ENCODE measurements at regions not wholly inside any gene's neighbourhood (a gene's known extent, or its start where the extent isn't known, plus 50 kb on each side); places are given as distances from the start of the nearest gene placed in this dataset.

DNA sequence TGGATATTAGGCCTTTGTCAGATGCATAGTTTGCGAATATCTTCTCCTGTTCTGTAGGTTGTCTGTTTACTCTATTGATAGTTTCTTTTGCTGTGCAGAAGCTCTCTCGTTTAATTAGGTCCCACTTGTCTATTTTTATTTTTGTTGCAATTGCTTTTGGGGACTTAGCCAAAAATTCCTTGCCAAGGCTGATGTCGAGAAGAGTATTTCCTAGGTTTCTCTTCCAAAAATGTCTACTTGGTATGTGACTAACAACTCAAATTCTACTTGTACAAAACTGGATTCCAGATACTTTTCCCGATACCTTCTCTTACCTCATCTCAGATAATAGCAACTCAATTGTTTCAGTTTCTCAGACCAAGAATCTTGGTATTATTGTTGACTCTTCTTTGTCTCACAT lies 142.4 kb upstream of the GLRA2 start:
- CTCF ChIA-PET: no interaction called here
- TF ChIP-seq SP1 (IDR thresholded peaks at IDR 0.05) (no peak), NFRKB (IDR thresholded peaks at IDR 0.05) (no peak), TARDBP (IDR thresholded peaks at IDR 0.05) (no peak), FOXA1 (IDR thresholded peaks at IDR 0.05) (no peak), LEF1 (IDR thresholded peaks at IDR 0.05; ENCODE audit: borderline replicate concordance) (no peak), CTBP1 (IDR thresholded peaks at IDR 0.05; ENCODE audit: borderline replicate concordance) (no peak), ARNT (IDR thresholded peaks at IDR 0.05) (no peak), BHLHE40 (IDR thresholded peaks at IDR 0.05; ENCODE audit: borderline replicate concordance) (no peak)
- no peak for DNase-seq (ENCODE audit: extremely low spot score)
- POLR2A ChIA-PET: no interaction called here

DNA sequence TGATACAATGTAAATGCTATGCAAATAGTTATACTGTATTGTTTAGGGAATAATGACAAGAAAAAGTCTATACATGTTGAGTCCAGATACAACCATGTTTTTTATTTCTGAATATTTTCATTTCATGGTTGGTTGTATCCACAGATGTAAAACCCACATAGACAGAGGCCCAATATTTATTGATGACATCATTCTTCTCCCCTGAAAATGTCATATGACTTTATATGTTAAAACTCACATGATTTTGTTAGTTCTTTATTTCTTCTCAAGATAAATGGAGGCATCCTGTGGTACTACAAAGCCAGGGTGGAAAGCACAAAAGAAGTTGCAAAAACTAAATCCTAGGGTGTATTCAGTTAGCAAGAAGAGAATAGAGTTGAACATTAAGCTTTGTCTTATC lies 149.3 kb upstream of the GLRA2 start:
- DNase-seq (ENCODE audit: extremely low spot score): no peak
- POLR2A ChIA-PET: no interaction called here
- CTCF ChIA-PET: no interaction called here
- TF ChIP-seq TARDBP (IDR thresholded peaks at IDR 0.05) (no peak), ZNF384 (IDR thresholded peaks at IDR 0.05) (no peak)

- TF ChIP-seq L3MBTL2 (conservative IDR thresholded peaks at IDR 0.05): no peak
- no peak for TF ChIP-seq SUZ12 (IDR thresholded peaks at IDR 0.05)
- no peak for TF ChIP-seq FOXM1 (IDR thresholded peaks at IDR 0.05; ENCODE audit: borderline replicate concordance)
- no peak for TF ChIP-seq ELF4 (IDR thresholded peaks at IDR 0.05)
- no peak for TF ChIP-seq CTBP1 (IDR thresholded peaks at IDR 0.05; ENCODE audit: borderline replicate concordance)
- no peak for TF ChIP-seq FOXA1 (IDR thresholded peaks at IDR 0.05)
- no peak for DNase-seq (ENCODE audit: extremely low spot score)
- ChIA-PET CTCF (no interaction called here), POLR2A (no interaction called here)
Observed at GRCh38 chrX:14377427-14377826, 151.9 kb upstream of the GLRA2 start.

- DNase-seq (ENCODE audit: extremely low spot score): no peak
- TF ChIP-seq L3MBTL2 (conservative IDR thresholded peaks at IDR 0.05) (no peak), SP1 (IDR thresholded peaks at IDR 0.05) (no peak), ZNF384 (IDR thresholded peaks at IDR 0.05) (no peak), FOXA1 (IDR thresholded peaks at IDR 0.05) (no peak)
- ChIA-PET CTCF (no interaction called here), POLR2A (no interaction called here)
Observed at GRCh38 chrX:14363728-14364127, 165.6 kb upstream of the GLRA2 start.

DNA sequence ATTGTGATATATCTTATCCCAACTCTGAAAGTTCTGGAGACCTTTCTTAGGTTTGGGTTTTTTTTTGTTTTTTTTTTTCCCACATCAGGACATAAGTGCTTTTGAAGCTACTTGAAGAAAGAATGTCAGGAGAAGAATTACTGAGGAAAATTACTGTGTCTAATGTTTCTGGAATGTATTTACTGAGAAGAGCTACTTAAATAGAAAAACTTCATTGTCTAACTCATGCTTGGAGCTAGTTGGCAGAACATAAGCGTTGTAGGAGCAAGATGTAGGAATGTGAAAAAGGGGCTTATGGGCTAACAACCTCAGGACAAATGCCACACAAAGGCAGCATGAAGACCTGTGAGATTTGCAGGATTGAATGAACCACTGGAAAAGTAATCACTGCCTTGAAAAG lies 166.6 kb upstream of the GLRA2 start:
- ChIA-PET POLR2A (no interaction called here), CTCF (no interaction called here)
- no peak for TF ChIP-seq NFRKB (IDR thresholded peaks at IDR 0.05)
- TF ChIP-seq FOXK2 (IDR thresholded peaks at IDR 0.05): no peak
- TF ChIP-seq BHLHE40 (IDR thresholded peaks at IDR 0.05; ENCODE audit: borderline replicate concordance): no peak
- no peak for TF ChIP-seq TARDBP (IDR thresholded peaks at IDR 0.05)
- no peak for TF ChIP-seq L3MBTL2 (conservative IDR thresholded peaks at IDR 0.05)
- TF ChIP-seq CTBP1 (IDR thresholded peaks at IDR 0.05; ENCODE audit: borderline replicate concordance): no peak
- TF ChIP-seq, protein P1, sequence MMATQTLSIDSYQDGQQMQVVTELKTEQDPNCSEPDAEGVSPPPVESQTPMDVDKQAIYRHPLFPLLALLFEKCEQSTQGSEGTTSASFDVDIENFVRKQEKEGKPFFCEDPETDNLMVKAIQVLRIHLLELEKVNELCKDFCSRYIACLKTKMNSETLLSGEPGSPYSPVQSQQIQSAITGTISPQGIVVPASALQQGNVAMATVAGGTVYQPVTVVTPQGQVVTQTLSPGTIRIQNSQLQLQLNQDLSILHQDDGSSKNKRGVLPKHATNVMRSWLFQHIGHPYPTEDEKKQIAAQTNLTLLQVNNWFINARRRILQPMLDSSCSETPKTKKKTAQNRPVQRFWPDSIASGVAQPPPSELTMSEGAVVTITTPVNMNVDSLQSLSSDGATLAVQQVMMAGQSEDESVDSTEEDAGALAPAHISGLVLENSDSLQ (IDR thresholded peaks at IDR 0.05): no peak
- TF ChIP-seq FOXA1 (IDR thresholded peaks at IDR 0.05): no peak
- no peak for TF ChIP-seq SUZ12 (IDR thresholded peaks at IDR 0.05)
- DNase-seq (ENCODE audit: extremely low spot score): no peak

- ChIA-PET CTCF (no interaction called here), POLR2A (no interaction called here)
- no peak for DNase-seq (ENCODE audit: extremely low spot score)
- TF ChIP-seq FOXA1 (IDR thresholded peaks at IDR 0.05): no peak
- no peak for TF ChIP-seq ARNT (IDR thresholded peaks at IDR 0.05)
- no peak for TF ChIP-seq ELF4 (IDR thresholded peaks at IDR 0.05)
Observed at GRCh38 chrX:14361435-14361834, 167.9 kb upstream of the GLRA2 start.

DNA sequence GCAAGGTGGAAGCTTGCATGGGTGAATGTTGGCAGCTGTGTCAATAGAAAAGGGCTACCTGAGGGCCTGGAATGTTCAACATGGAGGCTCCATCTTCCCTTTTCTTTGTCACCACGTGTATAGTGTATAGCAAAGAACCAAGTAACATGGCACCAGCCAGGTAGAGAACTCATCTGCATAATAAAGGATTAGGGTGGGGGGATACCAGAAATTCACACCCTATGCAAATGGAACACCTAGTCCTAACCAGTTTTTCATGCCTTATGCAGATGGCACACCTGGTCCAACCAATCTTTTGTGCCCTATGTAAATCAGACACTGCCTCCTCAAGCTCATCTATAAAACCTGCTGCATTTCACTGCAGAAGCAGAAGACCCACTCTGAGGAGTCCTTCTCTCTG lies 169.6 kb upstream of the GLRA2 start:
- TF ChIP-seq FOXK2 (IDR thresholded peaks at IDR 0.05) (no peak), L3MBTL2 (conservative IDR thresholded peaks at IDR 0.05) (no peak), HDGF (IDR thresholded peaks at IDR 0.05; ENCODE audit: borderline replicate concordance) (no peak), NFRKB (IDR thresholded peaks at IDR 0.05) (no peak), ELF4 (IDR thresholded peaks at IDR 0.05) (no peak), ZNF384 (IDR thresholded peaks at IDR 0.05) (no peak), FOXM1 (IDR thresholded peaks at IDR 0.05; ENCODE audit: borderline replicate concordance) (no peak), BHLHE40 (IDR thresholded peaks at IDR 0.05; ENCODE audit: borderline replicate concordance) (no peak), SP1 (IDR thresholded peaks at IDR 0.05) (no peak), LEF1 (IDR thresholded peaks at IDR 0.05; ENCODE audit: borderline replicate concordance) (no peak)
- CTCF ChIA-PET: no interaction called here
- no peak for DNase-seq (ENCODE audit: extremely low spot score)
- POLR2A ChIA-PET: no interaction called here

GRCh38 chrX:14359316-14359715 lies 170.0 kb upstream of the GLRA2 start:
- ChIA-PET POLR2A (no interaction called here), CTCF (no interaction called here)
- no peak for DNase-seq (ENCODE audit: extremely low spot score)
- TF ChIP-seq SUZ12 (IDR thresholded peaks at IDR 0.05) (no peak), ARNT (IDR thresholded peaks at IDR 0.05) (no peak), HDGF (IDR thresholded peaks at IDR 0.05; ENCODE audit: borderline replicate concordance) (no peak), SP1 (IDR thresholded peaks at IDR 0.05) (no peak), ELF4 (IDR thresholded peaks at IDR 0.05) (no peak), FOXM1 (IDR thresholded peaks at IDR 0.05; ENCODE audit: borderline replicate concordance) (no peak), ZNF384 (IDR thresholded peaks at IDR 0.05) (no peak), NFRKB (IDR thresholded peaks at IDR 0.05) (no peak), CTBP1 (IDR thresholded peaks at IDR 0.05; ENCODE audit: borderline replicate concordance) (no peak), BHLHE40 (IDR thresholded peaks at IDR 0.05; ENCODE audit: borderline replicate concordance) (no peak), TARDBP (IDR thresholded peaks at IDR 0.05) (no peak), FOXK2 (IDR thresholded peaks at IDR 0.05) (no peak), FOXA1 (IDR thresholded peaks at IDR 0.05) (no peak), L3MBTL2 (conservative IDR thresholded peaks at IDR 0.05) (no peak), LEF1 (IDR thresholded peaks at IDR 0.05; ENCODE audit: borderline replicate concordance) (no peak)
- TF ChIP-seq, protein P1 (IDR thresholded peaks at IDR 0.05): no peak
